ACHN (cell line): ENCODE measurements at regions not wholly inside any gene's neighbourhood (a gene's known extent, or its start where the extent isn't known, plus 50 kb on each side); places are given as distances from the start of the nearest gene placed in this dataset.

Experiments
- DNase-seq: peaks from one replicate; pipeline ENCODE4 v3.0.0-alpha.2; 2015
- in situ Hi-C: cut with HindIII; loops from 2 replicates; pipeline ENCODE4 v1.10.0; 2017; ENCODE audit warnings: low sequenced_read_pairs, low pct_ligation_motif_present, low pct_unique_long_range_greater_than_20kb

- in situ Hi-C loops, result no loop called here
- DNase-seq, result no peak
These were observed 102.9 kb upstream of the ZFHX3 start for GRCh38 chr16:73150786-73151185.

GRCh38 chr16:73149334-73149733, 101.4 kb upstream of the ZFHX3 start:
- in situ Hi-C loops, result no loop called here
- DNase-seq, result no peak

- in situ Hi-C loops, result no loop called here
- DNase-seq, result no peak
These were observed 100.0 kb upstream of the ZFHX3 start for GRCh38 chr16:73147958-73148357.

DNA sequence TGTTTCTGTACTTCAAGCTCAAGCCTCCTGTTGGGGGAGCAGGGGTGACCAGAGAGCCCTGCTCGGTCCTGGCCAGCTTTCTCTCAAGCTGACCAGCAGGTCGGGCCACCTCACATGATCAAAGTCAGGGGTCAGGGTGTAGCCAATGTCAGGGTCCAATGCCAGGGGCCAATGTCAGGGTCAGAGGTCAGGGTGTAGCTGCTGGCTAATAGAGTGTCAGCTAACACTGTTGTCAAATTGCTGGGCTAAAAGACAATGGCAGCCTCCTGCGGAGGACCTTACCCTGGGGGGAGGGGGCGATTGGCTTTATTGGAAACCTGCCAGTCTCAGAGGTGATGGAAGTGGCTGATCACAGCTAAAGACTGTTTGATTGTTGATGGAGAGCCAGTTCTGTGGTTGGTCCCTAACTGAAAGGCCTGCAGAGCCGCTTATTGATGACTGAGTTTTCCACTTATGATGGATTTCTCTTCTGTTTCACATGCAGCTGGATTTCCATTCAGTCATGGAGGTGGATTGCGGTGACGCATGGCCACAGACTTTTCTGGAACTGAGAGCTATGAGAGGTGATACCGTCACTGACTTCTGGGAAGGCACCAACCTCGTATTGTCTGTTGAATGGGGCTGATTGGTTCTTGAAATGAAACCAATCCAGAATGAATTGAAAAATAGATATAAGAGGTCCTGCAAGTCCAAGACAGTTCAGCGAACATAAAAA, 97.4 kb upstream of the ZFHX3 start:
- in situ Hi-C loops, result no loop called here
- DNase-seq, result no peak

GRCh38 chr16:73143576-73144422, 95.9 kb upstream of the ZFHX3 start:
- no peak for DNase-seq
- in situ Hi-C loops, result no loop called here

DNA sequence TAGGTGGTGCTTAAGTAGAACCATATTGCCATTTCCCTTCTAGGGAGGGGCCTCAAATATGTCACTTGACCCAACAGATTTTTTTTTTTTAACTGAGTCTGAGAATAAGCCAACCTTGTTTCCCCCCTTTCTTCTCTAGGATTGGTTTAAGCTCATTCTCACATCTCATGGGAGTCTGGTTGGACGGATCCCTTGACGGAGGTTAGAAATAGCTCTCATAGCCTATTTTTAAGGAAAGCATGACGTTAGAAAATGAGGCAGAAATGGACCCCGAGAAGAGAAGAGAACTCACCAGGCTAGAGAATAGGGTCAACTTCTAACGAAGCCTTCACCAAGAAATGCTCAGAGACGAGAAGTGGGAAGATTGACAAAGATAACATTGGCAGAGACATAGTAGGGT, 95.1 kb upstream of the ZFHX3 start:
- in situ Hi-C loops, result no loop called here
- no peak for DNase-seq

GRCh38 chr16:73142053-73142854, 94.3 kb upstream of the ZFHX3 start:
- no peak for DNase-seq
- in situ Hi-C loops, result no loop called here

- in situ Hi-C loops, result no loop called here
- DNase-seq, result no peak
These were observed 93.0 kb upstream of the ZFHX3 start for GRCh38 chr16:73140929-73141328.

- in situ Hi-C loops, result no loop called here
These were observed 83.4 kb upstream of the ZFHX3 start for GRCh38 chr16:73131156-73131862.

DNA sequence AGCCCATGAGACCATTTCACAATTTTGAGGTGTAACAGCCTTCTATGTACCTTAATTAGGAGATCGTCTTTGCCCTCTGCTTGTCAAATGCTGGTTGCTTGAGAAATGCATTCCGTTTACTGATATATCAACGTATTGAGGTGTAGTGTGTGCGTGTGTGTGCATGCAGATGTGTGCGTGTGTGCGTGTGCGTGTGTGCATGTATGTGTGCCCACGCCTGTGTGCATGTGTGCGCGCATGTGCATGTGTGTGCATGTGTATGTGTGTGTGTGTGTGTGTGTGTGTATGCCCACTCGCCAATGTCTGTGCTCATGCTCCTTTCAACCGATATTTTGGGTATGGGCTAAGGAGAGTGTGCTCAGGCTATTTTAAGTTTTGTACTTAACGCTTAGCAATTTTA, 81.5 kb upstream of the ZFHX3 start:
- in situ Hi-C loops, result no loop called here
- DNase-seq, result no peak

More at GRCh38 chr16:73131156-73131862, 83.4 kb upstream of the ZFHX3 start:
- no peak for DNase-seq

GRCh38 chr16:73126525-73126853, 78.6 kb upstream of the ZFHX3 start:
- in situ Hi-C loops, result no loop called here
- DNase-seq, result no peak

DNA sequence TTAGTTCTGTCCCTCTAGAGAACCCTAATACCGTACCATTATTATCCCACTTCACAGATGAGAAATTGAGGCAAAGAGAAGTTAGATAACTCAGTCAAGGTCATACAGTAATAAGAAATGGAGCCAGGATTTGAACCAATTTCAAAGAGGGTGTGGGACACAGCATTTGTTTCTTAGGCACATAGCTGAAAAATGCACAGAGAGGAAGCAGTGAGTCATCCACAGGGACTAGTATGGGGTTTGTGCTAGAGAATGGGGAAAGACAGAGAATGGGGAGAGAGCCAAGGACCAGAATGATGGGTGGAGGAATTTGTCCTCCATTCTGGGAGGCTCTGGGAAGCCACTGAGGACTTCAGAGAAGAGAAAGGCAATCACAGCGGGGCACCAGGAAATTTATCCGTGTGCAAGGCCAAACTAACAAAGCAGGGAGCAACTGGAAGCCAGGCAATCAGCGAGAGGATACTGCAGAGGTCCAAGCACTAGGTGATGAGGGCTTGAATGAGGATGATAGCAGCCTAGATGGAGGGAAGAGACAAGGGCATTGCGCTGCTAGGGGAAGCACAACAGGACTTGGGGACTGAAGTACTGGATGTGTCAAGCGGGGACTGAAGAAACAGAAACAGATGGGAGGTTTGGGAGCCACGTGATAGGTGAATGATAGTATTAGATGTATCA, 78.1 kb upstream of the ZFHX3 start:
- no peak for DNase-seq
- in situ Hi-C loops, result no loop called here

GRCh38 chr16:73124665-73125375, 76.9 kb upstream of the ZFHX3 start:
- in situ Hi-C loops, result no loop called here
- DNase-seq, result no peak

- DNase-seq, result no peak
- in situ Hi-C loops, result no loop called here
These were observed 76.2 kb upstream of the ZFHX3 start for GRCh38 chr16:73124097-73124652.

DNA sequence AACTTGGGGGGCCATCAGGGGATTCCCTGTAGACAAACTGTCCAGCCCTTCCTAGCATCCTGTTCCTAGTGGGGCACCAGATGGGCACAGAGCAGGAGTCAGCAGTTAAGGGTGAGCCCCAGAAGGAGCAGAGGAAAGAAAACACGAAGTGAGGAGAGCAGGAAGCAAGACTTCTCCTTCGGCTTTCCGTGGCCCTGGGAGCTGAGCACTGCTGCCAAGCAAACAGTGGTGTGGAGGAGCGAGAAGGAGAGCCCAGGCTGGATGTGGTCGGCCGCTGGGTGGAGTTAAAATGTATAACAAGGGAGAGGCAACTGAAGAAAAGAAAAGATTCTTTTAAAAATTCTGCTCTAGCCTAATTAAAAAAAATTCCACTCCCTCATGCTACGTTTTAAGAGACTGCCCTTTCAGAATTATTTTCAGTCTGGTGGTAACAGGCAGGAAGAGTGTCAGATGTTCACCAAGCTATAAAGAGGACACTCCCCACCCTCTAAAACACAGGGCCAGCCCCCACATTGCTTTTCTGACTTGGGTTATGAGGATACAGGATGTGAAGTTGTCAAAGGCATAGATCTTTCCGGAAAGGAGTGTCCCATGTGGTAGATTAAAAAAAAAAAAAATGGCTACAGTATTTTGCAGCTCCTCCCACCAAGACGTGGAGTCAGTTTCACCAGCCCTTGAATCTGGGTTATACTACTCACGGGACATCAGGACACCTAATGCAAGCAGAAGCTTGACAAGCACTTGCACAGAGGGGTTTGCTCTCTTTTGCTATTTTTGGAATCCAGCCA, 74.9 kb upstream of the ZFHX3 start:
- in situ Hi-C loops, result no loop called here

GRCh38 chr16:73116576-73116975, 68.6 kb upstream of the ZFHX3 start:
- in situ Hi-C loops, result no loop called here

More for the DNA sequence above, 74.9 kb upstream of the ZFHX3 start:
- no peak for DNase-seq

GRCh38 chr16:73113336-73113735, 65.4 kb upstream of the ZFHX3 start:
- in situ Hi-C loops, result no loop called here
- no peak for DNase-seq

More at GRCh38 chr16:73116576-73116975, 68.6 kb upstream of the ZFHX3 start:
- no peak for DNase-seq
